HUES48 (cell line): ENCODE measurements at regions not wholly inside any gene's neighbourhood (a gene's known extent, or its start where the extent isn't known, plus 50 kb on each side); places are given as distances from the start of the nearest gene placed in this dataset.

ENCODE experiments used
- H3K27ac ChIP-seq: one replicate; pipeline ENCODE4 v1.7.0; 2013; ENCODE audit warnings: low read depth, low read length, inconsistent platforms
- H3K27me3 ChIP-seq: 2 replicates; pipeline ENCODE4 v1.6.1; 2013; ENCODE audit warnings: mild to moderate bottlenecking, low read length; ENCODE audit not compliant: control insufficient read depth, insufficient read depth
- H3K36me3 ChIP-seq: 2 replicates; pipeline ENCODE4 v1.6.1; 2013; ENCODE audit warnings: low read length; ENCODE audit not compliant: control insufficient read depth, insufficient read depth
- H3K4me1 ChIP-seq: 2 replicates; pipeline ENCODE4 v1.6.1; 2013; ENCODE audit warnings: mild to moderate bottlenecking, low read length; ENCODE audit not compliant: control insufficient read depth, insufficient read depth
- H3K4me3 ChIP-seq: 2 replicates; pipeline ENCODE4 v1.5.1; 2013; ENCODE audit warnings: mild to moderate bottlenecking, low read depth, low read length
- H3K9ac ChIP-seq: 2 replicates; pipeline ENCODE4 v1.6.1; 2013; ENCODE audit warnings: mild to moderate bottlenecking, low read depth, low read length, moderate library complexity
- H3K9me3 ChIP-seq: 2 replicates; pipeline ENCODE4 v1.6.1; 2013; ENCODE audit warnings: low read length; ENCODE audit not compliant: control insufficient read depth, insufficient read depth

- H3K4me3 ChIP-seq: no peak overlapping the region
- H3K9ac ChIP-seq: no peak overlapping the region
- H3K27me3 ChIP-seq: no peaks in the 10 kb centered on the region
- no peaks in the 10 kb centered on the region for H3K9me3 ChIP-seq
- no peaks in the 10 kb centered on the region for H3K4me1 ChIP-seq
- H3K36me3 ChIP-seq: no peaks in the 10 kb centered on the region
- no peak overlapping the region for H3K27ac ChIP-seq
Measured at GRCh38 chr22:48102581-48102980, 1340.1 kb downstream of the TBC1D22A start.

DNA sequence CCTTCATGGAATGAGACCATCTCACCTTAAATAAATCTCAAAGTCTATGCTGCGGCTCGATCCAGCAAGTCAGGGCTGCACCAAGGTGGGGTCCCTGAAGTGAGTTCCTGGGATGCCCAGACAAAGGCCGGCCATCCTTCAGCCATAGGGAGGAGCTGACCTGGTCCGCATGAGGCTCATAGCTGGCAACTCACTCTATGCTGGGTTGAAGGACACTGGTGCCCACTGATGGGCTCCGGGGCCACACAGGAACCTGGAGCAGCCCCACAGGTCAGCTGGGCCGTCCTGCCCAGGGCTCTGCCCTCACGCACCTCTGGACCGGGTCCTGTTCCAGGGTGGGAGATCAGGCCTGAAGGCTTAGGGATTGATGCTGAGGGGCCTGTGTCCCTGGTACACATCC, 1339.3 kb downstream of the TBC1D22A start:
- Histone ChIP-seq H3K4me1 (no peaks in the 10 kb centered on the region), H3K36me3 (no peaks in the 10 kb centered on the region), H3K27ac (no peak overlapping the region), H3K4me3 (no peak overlapping the region), H3K27me3 (no peaks in the 10 kb centered on the region), H3K9me3 (no peaks in the 10 kb centered on the region), H3K9ac (no peak overlapping the region)

GRCh38 chr22:48100685-48101417, 1338.4 kb downstream of the TBC1D22A start:
- H3K4me3 ChIP-seq: no peak overlapping the region
- H3K36me3 ChIP-seq: no peaks in the 10 kb centered on the region
- no peaks in the 10 kb centered on the region for H3K4me1 ChIP-seq
- no peak overlapping the region for H3K9ac ChIP-seq
- H3K27me3 ChIP-seq: no peaks in the 10 kb centered on the region
- H3K9me3 ChIP-seq: no peaks in the 10 kb centered on the region
- no peak overlapping the region for H3K27ac ChIP-seq

GRCh38 chr22:48099671-48100070, 1337.2 kb downstream of the TBC1D22A start:
- H3K4me1 ChIP-seq: no peaks in the 10 kb centered on the region

GRCh38 chr22:48099251-48099650, 1336.8 kb downstream of the TBC1D22A start:
- Histone ChIP-seq H3K27ac (no peak overlapping the region), H3K9ac (no peak overlapping the region), H3K4me1 (no peaks in the 10 kb centered on the region), H3K9me3 (no peaks in the 10 kb centered on the region), H3K27me3 (no peaks in the 10 kb centered on the region), H3K36me3 (no peaks in the 10 kb centered on the region), H3K4me3 (no peak overlapping the region)

More at GRCh38 chr22:48099671-48100070, 1337.2 kb downstream of the TBC1D22A start:
- Histone ChIP-seq H3K36me3 (no peaks in the 10 kb centered on the region), H3K4me3 (no peak overlapping the region), H3K9me3 (no peaks in the 10 kb centered on the region), H3K9ac (no peak overlapping the region), H3K27ac (no peak overlapping the region), H3K27me3 (no peaks in the 10 kb centered on the region)

DNA sequence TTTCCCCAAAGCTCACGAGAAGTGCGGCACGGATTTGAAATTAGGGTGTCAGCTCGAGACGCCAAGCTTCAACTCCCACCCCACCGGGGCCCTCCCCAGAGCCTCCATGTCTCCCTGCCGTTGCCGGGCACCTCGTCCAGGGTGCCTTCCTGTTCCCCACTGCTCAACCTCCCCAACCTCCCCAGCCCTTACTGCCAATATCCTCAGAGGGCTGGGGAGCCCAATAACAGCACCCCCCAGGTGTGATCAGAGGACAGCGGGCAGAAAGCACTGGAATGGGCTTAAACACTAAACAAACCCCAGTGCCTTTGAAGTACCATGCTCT, 1336.4 kb downstream of the TBC1D22A start:
- Histone ChIP-seq H3K4me1 (no peaks in the 10 kb centered on the region), H3K27ac (no peak overlapping the region), H3K36me3 (no peaks in the 10 kb centered on the region), H3K4me3 (no peak overlapping the region), H3K9me3 (no peaks in the 10 kb centered on the region), H3K9ac (no peak overlapping the region), H3K27me3 (no peaks in the 10 kb centered on the region)

GRCh38 chr22:48098243-48098920, 1335.9 kb downstream of the TBC1D22A start:
- Histone ChIP-seq H3K27ac (no peak overlapping the region), H3K9ac (no peak overlapping the region), H3K36me3 (no peaks in the 10 kb centered on the region), H3K9me3 (no peaks in the 10 kb centered on the region), H3K4me1 (no peaks in the 10 kb centered on the region), H3K27me3 (no peaks in the 10 kb centered on the region), H3K4me3 (no peak overlapping the region)

DNA sequence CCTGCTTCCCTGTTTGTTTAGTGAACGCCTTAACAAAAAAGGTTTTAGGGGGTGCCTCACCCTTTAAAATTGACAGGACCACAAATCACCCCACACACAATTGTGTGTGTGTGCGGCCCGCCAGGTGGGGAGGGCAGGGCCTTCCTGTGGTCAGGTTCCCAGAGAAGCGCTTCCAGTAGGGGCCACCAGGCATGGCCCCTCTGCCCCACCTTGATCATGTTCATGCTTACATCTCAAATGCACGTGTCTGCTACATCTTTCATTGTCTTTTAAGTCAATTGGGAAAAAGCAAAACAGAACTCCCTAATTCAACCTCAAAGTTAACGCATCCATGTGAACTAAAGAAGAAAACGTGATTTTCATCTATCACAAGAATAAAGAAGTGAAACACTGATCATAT, 1335.3 kb downstream of the TBC1D22A start:
- Histone ChIP-seq H3K27me3 (no peaks in the 10 kb centered on the region), H3K4me3 (no peak overlapping the region), H3K4me1 (no peaks in the 10 kb centered on the region), H3K36me3 (no peaks in the 10 kb centered on the region), H3K9me3 (no peaks in the 10 kb centered on the region), H3K9ac (no peak overlapping the region), H3K27ac (no peak overlapping the region)

- H3K36me3 ChIP-seq: no peaks in the 10 kb centered on the region
- H3K27me3 ChIP-seq: no peaks in the 10 kb centered on the region
- no peaks in the 10 kb centered on the region for H3K4me1 ChIP-seq
- H3K9ac ChIP-seq: no peak overlapping the region
- H3K9me3 ChIP-seq: no peaks in the 10 kb centered on the region
- no peak overlapping the region for H3K27ac ChIP-seq
- H3K4me3 ChIP-seq: no peak overlapping the region
Measured at GRCh38 chr22:48096851-48097665, 1334.6 kb downstream of the TBC1D22A start.

DNA sequence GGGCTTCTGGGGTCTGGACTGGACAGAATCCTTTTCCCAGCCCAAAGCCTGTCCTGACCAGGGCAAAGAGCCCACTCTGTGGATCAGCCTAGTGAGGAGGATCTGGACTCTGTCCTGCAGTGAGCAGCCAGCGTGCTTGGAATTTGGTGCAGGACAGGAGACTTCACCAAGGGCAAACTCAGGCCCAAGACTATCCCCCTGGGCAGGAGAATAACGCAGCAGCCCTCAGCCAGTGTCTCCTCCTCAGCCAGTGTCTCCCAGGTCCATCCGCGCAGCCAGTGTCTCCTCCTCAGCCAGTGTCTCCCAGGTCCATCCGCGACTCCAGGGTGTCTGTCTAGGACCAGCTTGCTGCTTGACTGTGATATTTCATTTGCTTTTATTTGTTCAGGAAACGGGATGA, 1334.0 kb downstream of the TBC1D22A start:
- no peak overlapping the region for H3K9ac ChIP-seq
- H3K27ac ChIP-seq: no peak overlapping the region
- no peaks in the 10 kb centered on the region for H3K36me3 ChIP-seq
- no peaks in the 10 kb centered on the region for H3K27me3 ChIP-seq
- H3K4me3 ChIP-seq: no peak overlapping the region
- H3K9me3 ChIP-seq: no peaks in the 10 kb centered on the region
- no peaks in the 10 kb centered on the region for H3K4me1 ChIP-seq

DNA sequence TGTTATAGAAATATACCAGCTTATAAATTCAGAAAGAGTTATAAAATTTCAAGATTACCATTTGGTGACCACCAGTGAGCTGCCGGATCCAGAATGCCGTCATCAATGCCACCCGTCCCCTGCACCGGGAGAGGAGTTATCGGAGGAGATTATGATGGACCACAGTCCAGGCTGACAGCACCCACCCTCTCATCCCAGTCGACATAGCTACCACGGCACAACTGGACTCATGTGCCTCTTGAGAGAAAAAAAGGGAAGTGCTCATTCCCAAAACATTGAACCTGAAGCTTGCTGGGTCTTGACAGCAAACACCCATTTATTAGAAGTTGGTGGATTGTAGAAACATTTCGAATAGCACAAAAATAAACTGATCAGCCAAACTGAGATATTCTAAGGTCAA, 1331.5 kb downstream of the TBC1D22A start:
- no peak overlapping the region for H3K9ac ChIP-seq
- no peak overlapping the region for H3K27ac ChIP-seq
- no peaks in the 10 kb centered on the region for H3K4me1 ChIP-seq
- no peaks in the 10 kb centered on the region for H3K27me3 ChIP-seq
- H3K36me3 ChIP-seq: no peaks in the 10 kb centered on the region
- no peaks in the 10 kb centered on the region for H3K9me3 ChIP-seq
- H3K4me3 ChIP-seq: no peak overlapping the region
